Stimulated activated CD4-positive, alpha-beta T cell treated with anti-CD3 and anti-CD28 coated beads, Interleukin-12 subunit alpha, Interleukin-12 subunit beta, amount 100 ng/mL, for 48 hours (primary cell): ENCODE measurements at regions not wholly inside any gene's neighbourhood (a gene's known extent, or its start where the extent isn't known, plus 50 kb on each side); places are given as distances from the start of the nearest gene placed in this dataset.

ENCODE experiments used
- DNase-seq, 3 donors: peaks; one replicate each; pipeline ENCODE4 v3.0.0-alpha.2; 2020; ENCODE audit warnings: low read depth in 2 of 3, low spot score in 1 of 3

GRCh38 chr11:116563028-116563711 is 209.6 kb downstream of the BUD13 start:
- DNase-seq = no peak

DNA sequence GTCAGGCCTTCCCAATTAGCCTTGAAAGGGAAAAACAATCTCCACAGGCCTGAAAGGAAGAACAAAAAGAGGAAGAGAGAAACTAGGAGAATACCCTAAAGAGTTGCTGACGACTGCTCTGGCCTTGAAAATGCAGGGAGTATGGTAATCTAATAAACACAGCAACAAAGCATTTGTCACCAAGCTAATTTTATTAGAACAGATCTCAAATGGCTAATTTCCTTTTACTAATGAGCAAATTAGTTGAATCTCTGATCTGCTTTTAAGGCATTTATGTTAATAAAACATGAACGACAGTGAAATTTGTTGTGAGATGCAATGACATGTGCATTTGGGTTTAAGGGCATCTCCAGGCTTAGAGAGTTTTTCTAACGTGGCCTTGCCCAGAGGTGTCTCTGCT is 212.2 kb downstream of the BUD13 start:
- no peak for DNase-seq

- no peak for DNase-seq
These were observed 214.1 kb downstream of the BUD13 start for GRCh38 chr11:116558504-116559211.

DNA sequence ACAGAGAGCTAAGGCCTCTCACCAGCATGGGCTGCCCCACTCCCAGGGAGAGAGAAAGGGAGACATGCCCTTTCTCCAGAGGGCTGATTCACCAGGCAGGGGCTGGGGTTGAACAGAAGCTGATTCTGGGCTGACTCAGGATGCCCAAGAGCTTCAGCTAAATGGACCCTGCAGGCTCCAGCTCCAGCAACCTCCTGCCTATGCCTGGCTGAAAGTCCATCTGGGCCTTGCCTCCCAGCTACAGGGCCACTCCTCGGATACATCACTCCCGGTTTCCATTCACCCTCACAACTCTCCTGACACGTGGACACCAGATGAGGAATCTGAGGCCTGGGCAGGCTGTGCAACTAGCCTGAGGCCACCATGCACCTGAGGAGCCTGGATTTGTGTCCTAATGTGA is 215.5 kb downstream of the BUD13 start:
- DNase-seq = no peak

DNA sequence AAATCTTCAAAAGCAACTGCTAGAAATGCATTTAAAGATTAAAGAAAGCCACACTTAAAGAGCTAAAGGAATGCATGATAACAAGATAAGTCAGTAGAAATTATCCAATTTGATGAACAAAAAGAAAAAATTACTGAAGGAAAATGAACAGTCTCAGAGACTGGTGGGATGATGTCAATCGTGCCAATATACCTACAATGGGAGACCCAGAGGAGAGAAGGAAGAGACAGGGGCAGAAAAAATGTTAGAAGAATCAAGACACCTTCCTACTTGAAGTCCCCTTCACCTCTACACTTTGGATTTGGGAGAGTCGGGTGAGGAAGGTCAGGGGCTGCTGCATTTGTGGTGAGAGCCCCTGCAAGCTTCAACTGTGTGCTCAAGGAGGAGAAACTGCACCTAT is 216.3 kb downstream of the BUD13 start:
- no peak for DNase-seq

- no peak for DNase-seq
These were observed 219.3 kb downstream of the BUD13 start for GRCh38 chr11:116553482-116553881.

- DNase-seq = no peak
These were observed 221.2 kb downstream of the BUD13 start for GRCh38 chr11:116551576-116551975.

GRCh38 chr11:116548256-116548655 is 224.5 kb downstream of the BUD13 start:
- DNase-seq = no peak

- DNase-seq = no peak
These were observed 225.2 kb downstream of the BUD13 start for GRCh38 chr11:116547571-116547970.

- no peak for DNase-seq
These were observed 226.9 kb downstream of the BUD13 start for GRCh38 chr11:116545912-116546311.

- DNase-seq = no peak
These were observed 228.1 kb downstream of the BUD13 start for GRCh38 chr11:116544721-116545120.

GRCh38 chr11:116543911-116544475 is 228.8 kb downstream of the BUD13 start:
- no peak for DNase-seq

DNA sequence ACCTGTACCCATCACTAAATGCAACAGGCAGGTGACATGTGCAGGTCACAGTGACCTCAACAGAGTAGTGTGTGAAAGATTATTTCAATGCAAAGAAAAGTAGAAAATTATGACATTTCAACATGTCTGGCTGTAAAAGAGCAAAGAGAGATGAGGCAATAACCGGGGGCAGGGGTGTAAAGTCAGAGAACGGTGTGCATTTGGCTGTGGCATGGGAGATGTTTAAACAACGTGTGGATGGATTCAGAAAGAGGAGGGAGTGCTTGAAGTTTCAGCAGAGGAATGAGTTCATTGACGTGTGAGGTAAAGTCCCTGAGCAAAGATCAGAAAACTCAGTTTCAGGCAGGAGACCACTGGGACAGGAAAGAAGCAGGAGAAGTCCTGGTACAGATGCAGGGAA is 229.7 kb downstream of the BUD13 start:
- no peak for DNase-seq

- DNase-seq = no peak
These were observed 230.4 kb downstream of the BUD13 start for GRCh38 chr11:116542406-116542805.

- DNase-seq = no peak
These were observed 231.3 kb downstream of the BUD13 start for GRCh38 chr11:116541460-116541859.

DNA sequence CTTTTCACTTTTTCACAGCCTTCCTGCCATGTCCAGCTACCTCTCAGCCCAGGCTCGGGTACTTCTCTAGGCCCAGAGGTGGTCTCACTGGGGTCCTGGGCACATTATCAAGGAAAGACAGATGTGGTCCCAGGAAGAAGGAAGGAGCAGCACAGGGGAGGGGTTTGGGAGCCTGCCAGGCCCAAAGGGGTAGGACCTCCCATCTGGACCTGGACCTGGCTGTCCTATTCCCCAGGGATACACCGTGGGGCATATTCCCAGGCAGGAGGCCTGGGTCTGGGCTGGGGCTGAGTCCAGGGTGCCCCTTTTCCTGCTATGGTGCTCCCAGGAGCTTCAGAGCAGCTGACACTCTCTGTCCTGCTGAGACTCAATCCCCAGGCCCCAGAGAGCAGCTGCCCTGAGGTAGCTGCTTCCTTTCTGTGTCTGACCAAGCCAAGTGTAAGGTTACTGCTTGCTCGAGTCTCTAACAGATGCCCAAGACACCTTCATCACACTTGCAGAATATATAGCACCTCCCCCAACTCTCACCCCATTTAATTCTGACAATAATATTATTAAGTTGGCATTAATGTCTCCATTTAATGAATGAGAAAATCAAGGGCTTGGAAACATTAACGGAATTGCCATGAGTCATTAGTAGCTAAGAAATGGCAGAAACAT is 232.0 kb downstream of the BUD13 start:
- DNase-seq = no peak

GRCh38 chr11:116539836-116540418 is 232.9 kb downstream of the BUD13 start:
- DNase-seq = no peak

DNA sequence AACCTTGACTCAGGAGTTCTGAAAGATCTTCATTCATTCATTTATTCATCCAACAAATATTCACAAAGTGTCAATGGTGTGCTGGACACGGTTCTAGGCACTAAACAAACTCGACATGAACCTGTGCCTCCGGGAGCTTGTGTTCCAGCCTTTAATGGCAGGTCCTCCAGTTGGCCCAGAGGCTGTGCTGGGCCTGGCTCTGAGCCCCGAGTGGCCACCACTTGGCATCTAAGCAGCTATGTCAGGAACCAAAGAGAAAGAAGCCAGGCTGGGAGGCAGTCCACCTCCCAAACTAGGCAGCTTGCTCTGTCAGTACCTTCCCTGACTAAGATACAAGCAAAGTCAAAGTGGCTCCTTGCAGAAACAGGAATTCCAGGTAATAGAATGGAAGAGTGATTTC is 233.6 kb downstream of the BUD13 start:
- no peak for DNase-seq

DNA sequence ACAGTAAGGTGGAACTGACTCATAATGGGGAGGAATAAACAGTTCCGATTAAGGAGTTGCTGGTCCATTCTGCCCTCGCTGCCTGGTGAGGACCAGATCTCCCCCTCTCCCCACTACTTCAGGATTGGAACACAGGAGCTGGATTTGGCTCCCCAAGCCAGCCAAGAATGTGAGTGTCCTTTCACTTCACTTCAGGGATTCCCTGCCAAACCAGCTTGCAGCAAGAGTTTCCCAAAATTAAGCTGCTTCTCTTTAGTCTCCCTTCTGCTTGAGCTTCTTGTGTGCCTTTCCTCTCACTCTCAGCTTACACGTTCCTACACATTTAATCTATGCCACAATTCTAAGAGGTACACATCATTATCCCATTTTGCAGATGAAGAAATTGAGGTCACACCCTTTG is 234.1 kb downstream of the BUD13 start:
- DNase-seq = no peak

- DNase-seq = no peak
These were observed 235.1 kb downstream of the BUD13 start for GRCh38 chr11:116537709-116538108.

- no peak for DNase-seq
These were observed 235.7 kb downstream of the BUD13 start for GRCh38 chr11:116537121-116537520.

DNA sequence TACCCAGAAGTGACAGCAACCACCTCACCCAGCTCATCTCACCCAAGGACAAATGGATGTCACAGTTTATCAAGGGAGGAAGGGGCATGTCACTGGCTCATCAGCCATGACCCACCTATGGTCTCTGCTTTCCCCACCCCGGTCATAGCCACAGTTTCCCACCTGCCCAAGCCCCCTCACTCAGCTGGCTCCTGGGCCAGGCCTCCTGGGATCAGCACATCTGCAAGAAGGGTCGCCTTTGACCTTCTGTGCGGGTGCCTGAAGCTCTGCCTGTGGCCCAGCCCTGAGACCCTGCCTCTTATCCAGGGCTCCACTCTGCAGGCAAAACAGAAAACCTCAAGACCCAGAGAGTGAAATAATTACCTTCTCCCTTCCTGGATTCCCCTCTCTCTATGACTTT is 236.4 kb downstream of the BUD13 start:
- no peak for DNase-seq
